OCI-LY7 (cell line): ENCODE measurements at regions not wholly inside any gene's neighbourhood (a gene's known extent, or its start where the extent isn't known, plus 50 kb on each side); places are given as distances from the start of the nearest gene placed in this dataset.

Experiments used
- BruUV-seq: library from RNA; stranded (reverse); fragments of 400-500 nt; replicated peaks from 2 replicates; lab custom pipeline; 2021; lab: Mats Ljungman, UMichigan
- CTCF ChIA-PET: fragments of 300-600 bp; sonication (Branson Sonifier 250); formaldehyde crosslinking; loops from one replicate; lab custom pipeline; 2022; ENCODE audit warnings: antibody characterized with exemption; ENCODE audit not compliant: unreplicated experiment; lab: Charles Lee
- POLR2A ChIA-PET: fragments of 300-600 bp; sonication (Branson Sonifier 250); formaldehyde crosslinking; loops from one replicate; lab custom pipeline; 2022; ENCODE audit warnings: antibody characterized with exemption; lab: Charles Lee
- DNase-seq: peaks from one replicate; pipeline ENCODE4 v3.0.0-alpha.2; 2015; ENCODE audit warnings: low spot score
- H2AFZ ChIP-seq: fragments of 200-600 bp; sonication (generic), shearing (Covaris generic); 2 replicates; pipeline ENCODE4 v1.6.1; 2014; ENCODE audit warnings: mild to moderate bottlenecking, antibody characterized with exemption, low read length, moderate library complexity
- H3K27ac ChIP-seq: fragments of 200-600 bp; sonication (generic); 2 replicates; pipeline ENCODE4 v1.5.1; 2014; ENCODE audit warnings: mixed run types, low read depth, mild to moderate bottlenecking, moderate library complexity, low read length, inconsistent platforms; ENCODE audit not compliant: poor library complexity, severe bottlenecking
- H3K36me3 ChIP-seq: fragments of 200-600 bp; sonication (generic); 2 replicates; pipeline ENCODE4 v1.6.1; 2014; ENCODE audit warnings: mild to moderate bottlenecking, antibody characterized with exemption, low read length, moderate library complexity, mixed read lengths; ENCODE audit not compliant: insufficient read depth
- H3K4me1 ChIP-seq: fragments of 200-600 bp; sonication (generic); 2 replicates; pipeline ENCODE4 v1.5.1; 2014; ENCODE audit warnings: mild to moderate bottlenecking, low read length; ENCODE audit not compliant: insufficient read depth, poor library complexity, severe bottlenecking
- H3K4me2 ChIP-seq: fragments of 200-600 bp; sonication (generic); 2 replicates; pipeline ENCODE4 v1.6.1; 2014; ENCODE audit warnings: mild to moderate bottlenecking, low read length
- H3K4me3 ChIP-seq: fragments of 200-600 bp; sonication (generic); 2 replicates; pipeline ENCODE4 v1.5.1; 2014; ENCODE audit warnings: mild to moderate bottlenecking, low read depth, low read length; ENCODE audit not compliant: poor library complexity, severe bottlenecking
- H3K79me2 ChIP-seq: fragments of 200-600 bp; sonication (generic); 2 replicates; pipeline ENCODE4 v1.6.1; 2016; ENCODE audit warnings: low read depth, mild to moderate bottlenecking, low read length, moderate library complexity, mixed read lengths; ENCODE audit not compliant: insufficient read depth
- H3K9me2 ChIP-seq: fragments of 200-600 bp; sonication (generic); 2 replicates; pipeline ENCODE4 v1.6.1; 2016; ENCODE audit warnings: mild to moderate bottlenecking, low read length, mixed read lengths; ENCODE audit not compliant: insufficient read depth
- H3K9me3 ChIP-seq: fragments of 200-600 bp; sonication (generic); 2 replicates; pipeline ENCODE4 v1.6.1; 2014; ENCODE audit warnings: mild to moderate bottlenecking, mixed run types, low read length, mixed read lengths
- H4K20me1 ChIP-seq: fragments of 200-600 bp; sonication (generic); 2 replicates; pipeline ENCODE4 v1.6.1; 2014; ENCODE audit warnings: mild to moderate bottlenecking, antibody characterized with exemption, low read length, moderate library complexity, mixed read lengths; ENCODE audit not compliant: insufficient read depth
- CTCF ChIP-seq: fragments of 200-600 bp; sonication (generic); conservative IDR thresholded peaks from 2 replicates; pipeline ENCODE4 v1.5.1; 2014; ENCODE audit warnings: mild to moderate bottlenecking, antibody characterized with exemption, low read length, moderate library complexity, mixed read lengths
- EZH2phosphoT487 ChIP-seq: fragments of 200-600 bp; sonication (generic); IDR thresholded peaks from 2 replicates; pipeline ENCODE4 v1.6.1; 2018; ENCODE audit warnings: low read depth, borderline replicate concordance, mild to moderate bottlenecking, mixed run types, antibody characterized with exemption, low read length, moderate library complexity, mixed read lengths
- intact Hi-C: fragments of 100-400 bp; cut with micrococcal nuclease; formaldehyde crosslinking; loops from one replicate; pipeline ENCODE4 v1.10.0; 2022; ENCODE audit not compliant: unreplicated experiment

GRCh38 chr2:81894451-81894990 is 1590.0 kb upstream of the LRRTM1 start:
- no peaks in the 10 kb centered on the region for H3K9me2 ChIP-seq
- no peaks in the 10 kb centered on the region for H3K36me3 ChIP-seq
- no peaks in the 10 kb centered on the region for H3K4me1 ChIP-seq
- intact Hi-C loops: no loop called here
- H3K9me3 ChIP-seq: no peaks in the 10 kb centered on the region
- BruUV-seq: no TSS peak
- DNase-seq: no peak
- no peaks in the 10 kb centered on the region for H3K79me2 ChIP-seq
- no peak overlapping the region for H3K4me3 ChIP-seq
- no peak overlapping the region for H3K27ac ChIP-seq
- H4K20me1 ChIP-seq: no peaks in the 10 kb centered on the region
- POLR2A ChIA-PET: no interaction called here
- no peak overlapping the region for H2AFZ ChIP-seq
- no peak for TF ChIP-seq CTCF
- no peak for TF ChIP-seq EZH2phosphoT487
- H3K4me2 ChIP-seq: no peak overlapping the region
- CTCF ChIA-PET: no interaction called here

- Histone ChIP-seq H3K36me3 (no peaks in the 10 kb centered on the region), H3K27ac (no peak overlapping the region), H3K9me3 (no peaks in the 10 kb centered on the region), H3K79me2 (no peaks in the 10 kb centered on the region), H2AFZ (no peak overlapping the region), H3K9me2 (no peaks in the 10 kb centered on the region), H4K20me1 (no peaks in the 10 kb centered on the region), H3K4me2 (no peak overlapping the region), H3K4me3 (no peak overlapping the region), H3K4me1 (no peaks in the 10 kb centered on the region)
- POLR2A ChIA-PET: no interaction called here
- intact Hi-C loops: no loop called here
- CTCF ChIA-PET: no interaction called here
- no TSS peak for BruUV-seq
- no peak for TF ChIP-seq EZH2phosphoT487
- no peak for TF ChIP-seq CTCF
- no peak for DNase-seq
These were observed 1572.1 kb upstream of the LRRTM1 start for GRCh38 chr2:81876624-81877023.

GRCh38 chr2:81872006-81872405 is 1567.5 kb upstream of the LRRTM1 start:
- ChIA-PET POLR2A (no interaction called here), CTCF (no interaction called here)
- Histone ChIP-seq H3K9me2 (no peaks in the 10 kb centered on the region), H2AFZ (no peak overlapping the region), H3K4me3 (no peak overlapping the region), H3K4me2 (no peak overlapping the region), H3K4me1 (no peaks in the 10 kb centered on the region), H3K9me3 (no peaks in the 10 kb centered on the region), H3K36me3 (no peaks in the 10 kb centered on the region), H4K20me1 (no peaks in the 10 kb centered on the region), H3K27ac (no peak overlapping the region), H3K79me2 (no peaks in the 10 kb centered on the region)
- intact Hi-C loops: no loop called here
- TF ChIP-seq EZH2phosphoT487 (no peak), CTCF (no peak)
- no peak for DNase-seq
- BruUV-seq: no TSS peak
